ENCODE measurements at regions not wholly inside any gene's neighbourhood (a gene's known extent, or its start where the extent isn't known, plus 50 kb on each side); places are given as distances from the start of the nearest gene placed in this dataset.

DNA sequence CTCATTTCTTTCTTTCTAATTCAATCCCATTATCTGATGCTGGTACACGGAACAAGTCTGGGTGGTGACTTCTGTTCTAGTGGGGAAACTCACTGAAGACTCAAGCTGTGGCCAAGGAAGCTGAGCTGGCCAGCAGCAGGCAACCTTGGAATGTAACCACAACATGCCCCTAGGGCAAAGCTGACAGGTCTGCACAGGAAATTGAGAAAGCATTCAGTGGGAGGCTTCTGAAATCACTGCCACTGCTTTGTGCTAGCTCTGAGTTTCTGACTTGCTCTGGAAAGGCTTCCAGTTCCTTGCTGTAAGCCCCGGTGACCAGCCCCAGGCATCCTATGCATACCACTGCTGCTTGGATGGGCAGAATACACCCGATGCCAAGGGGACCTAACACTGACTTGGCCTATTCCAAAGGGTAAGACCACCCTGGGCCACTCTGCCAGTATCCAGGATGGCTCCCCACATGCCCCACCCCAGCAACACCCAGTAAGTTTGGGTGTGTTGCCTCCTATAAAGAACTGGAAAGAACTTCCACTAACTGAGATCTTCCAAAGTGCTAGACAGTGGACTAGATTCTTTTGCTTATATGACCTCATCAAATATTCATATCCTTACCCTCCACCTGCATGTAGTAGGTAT is 84.5 kb upstream of the CDKN3 start:
- no peaks in the 10 kb centered on the region for H3K27me3 ChIP-seq (ENCODE audit: control insufficient read depth, extremely low read depth, insufficient read depth, low read length)
- no peaks in the 10 kb centered on the region for H3K9me1 ChIP-seq (ENCODE audit: control insufficient read depth, extremely low read depth, insufficient read depth, low read length)
- no peaks in the 10 kb centered on the region for H3K79me2 ChIP-seq (ENCODE audit: control insufficient read depth, insufficient read depth, low read length)
- FAIRE-seq: peak; percentile 97
- peaks cover 32% of the 10 kb centered on the region for H3K4me1 ChIP-seq (ENCODE audit: control insufficient read depth, extremely low read depth, insufficient read depth, low read length)
- H3K9ac ChIP-seq (ENCODE audit: control insufficient read depth, extremely low read depth, insufficient read depth, low read length): no peak overlapping the region
- peak overlapping the region in 1 of 3 experiments; percentile 16 for H3K4me3 ChIP-seq (ENCODE audit: control insufficient read depth in 2 of 3, extremely low read depth in 1 of 3, insufficient read depth in 2 of 3, low read depth in 1 of 3, low read length in 3 of 3)
- H3K36me3 ChIP-seq (ENCODE audit: control insufficient read depth in 2 of 2, extremely low read depth in 1 of 2, insufficient read depth in 2 of 2, low read length in 2 of 2): no peaks in the 10 kb centered on the region
- no peak for TF ChIP-seq EZH2 (IDR thresholded peaks at IDR 0.05; ENCODE audit: low read length)
- TF ChIP-seq, protein P1, sequence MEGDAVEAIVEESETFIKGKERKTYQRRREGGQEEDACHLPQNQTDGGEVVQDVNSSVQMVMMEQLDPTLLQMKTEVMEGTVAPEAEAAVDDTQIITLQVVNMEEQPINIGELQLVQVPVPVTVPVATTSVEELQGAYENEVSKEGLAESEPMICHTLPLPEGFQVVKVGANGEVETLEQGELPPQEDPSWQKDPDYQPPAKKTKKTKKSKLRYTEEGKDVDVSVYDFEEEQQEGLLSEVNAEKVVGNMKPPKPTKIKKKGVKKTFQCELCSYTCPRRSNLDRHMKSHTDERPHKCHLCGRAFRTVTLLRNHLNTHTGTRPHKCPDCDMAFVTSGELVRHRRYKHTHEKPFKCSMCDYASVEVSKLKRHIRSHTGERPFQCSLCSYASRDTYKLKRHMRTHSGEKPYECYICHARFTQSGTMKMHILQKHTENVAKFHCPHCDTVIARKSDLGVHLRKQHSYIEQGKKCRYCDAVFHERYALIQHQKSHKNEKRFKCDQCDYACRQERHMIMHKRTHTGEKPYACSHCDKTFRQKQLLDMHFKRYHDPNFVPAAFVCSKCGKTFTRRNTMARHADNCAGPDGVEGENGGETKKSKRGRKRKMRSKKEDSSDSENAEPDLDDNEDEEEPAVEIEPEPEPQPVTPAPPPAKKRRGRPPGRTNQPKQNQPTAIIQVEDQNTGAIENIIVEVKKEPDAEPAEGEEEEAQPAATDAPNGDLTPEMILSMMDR (optimal IDR thresholded peaks at IDR 0.05 in 1 of 3, IDR thresholded peaks at IDR 0.05 in 1 of 3, conservative IDR thresholded peaks at IDR 0.05 in 1 of 3; ENCODE audit: extremely low read depth in 1 of 3, insufficient read depth in 2 of 3, low read length in 3 of 3): no peak
- dilution Hi-C loops (cut with MboI; ENCODE audit: extremely low pct_ligation_motif_present, low sequenced_read_pairs): no loop called here
- peak; percentile 97 for DNase-seq (ENCODE audit: low read depth, low spot score)
- peak overlapping the region; percentile 17 for H2AFZ ChIP-seq (ENCODE audit: control insufficient read depth, low read length)
- peak overlapping the region; percentile 77 for H3K4me2 ChIP-seq (ENCODE audit: control insufficient read depth, extremely low read depth, insufficient read depth, low read depth, low read length)
- no peaks in the 10 kb centered on the region for H3K9me3 ChIP-seq (ENCODE audit: control insufficient read depth, low read depth, low read length)
- H4K20me1 ChIP-seq (ENCODE audit: control insufficient read depth, extremely low read depth, insufficient read depth, low read length): no peaks in the 10 kb centered on the region
- H3K27ac ChIP-seq (ENCODE audit: control insufficient read depth, insufficient read depth, low read length): peak overlapping the region; percentile 75

DNA sequence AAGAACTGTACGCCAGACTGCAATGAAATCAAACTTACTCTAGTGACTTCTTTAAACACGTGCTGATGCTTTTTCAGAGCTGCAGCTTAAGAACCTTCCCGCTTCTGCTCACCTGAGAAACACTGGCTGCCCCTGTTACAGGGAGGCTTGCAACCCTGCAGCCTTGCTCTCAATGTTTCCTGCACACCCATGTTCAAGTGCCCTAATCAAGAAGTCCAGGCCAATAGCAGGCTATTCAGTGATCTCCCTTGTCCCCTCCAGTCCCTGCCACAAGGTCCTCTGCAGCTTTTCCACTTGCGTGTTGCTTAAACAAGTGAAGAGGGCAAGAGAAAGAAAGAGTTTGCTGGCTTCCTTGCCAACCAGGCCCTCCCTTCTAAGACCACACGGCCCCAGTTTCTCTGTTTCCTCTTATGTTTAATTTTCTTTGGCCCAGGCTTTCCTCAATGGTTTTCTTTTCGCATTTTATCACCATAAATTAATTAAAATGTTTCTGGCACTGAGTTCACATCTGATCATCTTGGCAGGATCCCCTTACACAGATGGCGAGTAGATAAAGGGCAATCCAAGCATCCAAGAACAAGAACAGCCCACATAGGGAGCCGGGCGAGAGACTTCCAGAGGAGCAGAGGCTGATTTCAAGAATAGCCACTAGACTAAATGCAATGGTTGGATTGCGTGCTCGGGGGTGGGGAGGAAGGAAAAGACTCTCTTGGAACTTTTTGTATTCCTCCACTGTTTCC is 82.3 kb upstream of the CDKN3 start:
- DNase-seq (ENCODE audit: low read depth, low spot score): no peak
- no peaks in the 10 kb centered on the region for H3K36me3 ChIP-seq (ENCODE audit: control insufficient read depth in 2 of 2, extremely low read depth in 1 of 2, insufficient read depth in 2 of 2, low read length in 2 of 2)
- peaks cover 32% of the 10 kb centered on the region for H3K4me1 ChIP-seq (ENCODE audit: control insufficient read depth, extremely low read depth, insufficient read depth, low read length)
- H4K20me1 ChIP-seq (ENCODE audit: control insufficient read depth, extremely low read depth, insufficient read depth, low read length): no peaks in the 10 kb centered on the region
- H3K27me3 ChIP-seq (ENCODE audit: control insufficient read depth, extremely low read depth, insufficient read depth, low read length): no peaks in the 10 kb centered on the region
- H3K9me1 ChIP-seq (ENCODE audit: control insufficient read depth, extremely low read depth, insufficient read depth, low read length): no peaks in the 10 kb centered on the region
- H3K9ac ChIP-seq (ENCODE audit: control insufficient read depth, extremely low read depth, insufficient read depth, low read length): no peak overlapping the region
- no peak for FAIRE-seq
- no peak overlapping the region for H3K4me2 ChIP-seq (ENCODE audit: control insufficient read depth, extremely low read depth, insufficient read depth, low read depth, low read length)
- no peak overlapping the region for H3K4me3 ChIP-seq (ENCODE audit: control insufficient read depth in 2 of 3, extremely low read depth in 1 of 3, insufficient read depth in 2 of 3, low read depth in 1 of 3, low read length in 3 of 3)
- no peaks in the 10 kb centered on the region for H3K79me2 ChIP-seq (ENCODE audit: control insufficient read depth, insufficient read depth, low read length)
- H2AFZ ChIP-seq (ENCODE audit: control insufficient read depth, low read length): no peak overlapping the region
- TF ChIP-seq EZH2 (IDR thresholded peaks at IDR 0.05; ENCODE audit: low read length): no peak
- TF ChIP-seq, protein P1 (optimal IDR thresholded peaks at IDR 0.05 in 1 of 3, IDR thresholded peaks at IDR 0.05 in 1 of 3, conservative IDR thresholded peaks at IDR 0.05 in 1 of 3; ENCODE audit: extremely low read depth in 1 of 3, insufficient read depth in 2 of 3, low read length in 3 of 3): no peak
- dilution Hi-C loops (cut with MboI; ENCODE audit: extremely low pct_ligation_motif_present, low sequenced_read_pairs): no loop called here
- H3K9me3 ChIP-seq (ENCODE audit: control insufficient read depth, low read depth, low read length): no peaks in the 10 kb centered on the region
- H3K27ac ChIP-seq (ENCODE audit: control insufficient read depth, insufficient read depth, low read length): no peak overlapping the region
